Right cardiac atrium (tissue), 5 donors: ENCODE measurements at regions not wholly inside any gene's neighbourhood (a gene's known extent, or its start where the extent isn't known, plus 50 kb on each side); places are given as distances from the start of the nearest gene placed in this dataset.

ENCODE experiments used
- ATAC-seq, 2 donors: fragments of 200-7000 bp; cut with Tn5 transposase; one replicate each; pipeline versions ENCODE4 v1.8.0 to v1.9.1; 2020; ENCODE audit warnings: moderate library complexity in 2 of 2, mild to moderate bottlenecking in 1 of 2
- DNase-seq, 3 donors: peaks; one replicate each; pipeline ENCODE4 v3.0.0-alpha.2; 2020
- H3K27ac ChIP-seq: one replicate; pipeline ENCODE4 v1.5.1; 2013; ENCODE audit warnings: mild to moderate bottlenecking, low read length, control low read depth, moderate library complexity
- H3K27me3 ChIP-seq: one replicate; pipeline ENCODE4 v1.6.1; 2013; ENCODE audit not compliant: control insufficient read depth, insufficient read depth
- H3K4me1 ChIP-seq: one replicate; pipeline ENCODE4 v1.6.1; 2013; ENCODE audit warnings: low read length; ENCODE audit not compliant: control insufficient read depth, insufficient read depth
- H3K4me3 ChIP-seq: one replicate; pipeline ENCODE4 v1.5.1; 2013; ENCODE audit warnings: low read length, control low read depth
- H3K9me3 ChIP-seq: one replicate; pipeline ENCODE4 v1.6.1; 2013; ENCODE audit warnings: low read length; ENCODE audit not compliant: control insufficient read depth
- WGBS: extraction: QIAGEN DNeasy Blood & Tissue Kit; methylation state at CpG from one replicate; pipeline ENCODE4 v1.1.7; 2013; 5-methylcytosine and 5-hydroxymethylcytosine counted together
- intact Hi-C, 4 donors: fragments of 100-400 bp; cut with DNase I; formaldehyde crosslinking; loops; one replicate each; pipeline versions ENCODE4 v1.11.0 to v1.14.0; 2022 to 2023
- microRNA-seq, 2 donors: library from miRNA; unstranded; fragments of <30 nt; microRNA quantifications; one replicate each; pipeline ENCODE4 v1.2.0, GENCODE V29; 2020 to 2021
- donor health status: healthy with polysubstance abuse.
- donor health status: DM: no; HTN: yes; CAD: no.
- donor health status: DM: no; HTN: no; CAD: no.
- donor health status: DM: no; HTN: yes; CAD: no; lungs with severe emphysema.
- donor health status: DM: yes; HTN: yes; CAD: no.

GRCh38 chr12:25896981-25897380 lies 61.5 kb upstream of the RASSF8 start:
- Histone ChIP-seq H3K4me1 (no peaks in the 10 kb centered on the region), H3K9me3 (peaks cover 2% of the 10 kb centered on the region), H3K27me3 (no peaks in the 10 kb centered on the region), H3K4me3 (no peak overlapping the region), H3K27ac (no peak overlapping the region)
- intact Hi-C loops = no loop called here
- ATAC-seq (no peak), DNase-seq (no peak)
- 69% methylated on average over 2 of the region's 2 CpGs for WGBS

- intact Hi-C loops = no loop called here
- no peak overlapping the region for H3K4me3 ChIP-seq
- no peaks in the 10 kb centered on the region for H3K9me3 ChIP-seq
- no peaks in the 10 kb centered on the region for H3K4me1 ChIP-seq
- H3K27ac ChIP-seq = no peak overlapping the region
- DNase-seq (no peak), ATAC-seq (no peak)
- WGBS = 84% methylated on average over 2 of the region's 2 CpGs
- H3K27me3 ChIP-seq = no peaks in the 10 kb centered on the region
These were observed 54.8 kb upstream of the RASSF8 start for GRCh38 chr12:25903603-25904245.

- H3K27me3 ChIP-seq = no peaks in the 10 kb centered on the region
- no peaks in the 10 kb centered on the region for H3K9me3 ChIP-seq
- no peaks in the 10 kb centered on the region for H3K4me1 ChIP-seq
- intact Hi-C loops = no loop called here
- DNase-seq (no peak), ATAC-seq (no peak)
- WGBS = 92% methylated on average over 1 of the region's 1 CpG
- no peak overlapping the region for H3K4me3 ChIP-seq
- H3K27ac ChIP-seq = no peak overlapping the region
These were observed 54.0 kb upstream of the RASSF8 start for GRCh38 chr12:25904442-25904841.

- H3K4me1 ChIP-seq = no peaks in the 10 kb centered on the region
- no peak overlapping the region for H3K4me3 ChIP-seq
- no peaks in the 10 kb centered on the region for H3K27me3 ChIP-seq
- 86% methylated on average over 2 of the region's 2 CpGs for WGBS
- DNase-seq (no peak), ATAC-seq (no peak)
- intact Hi-C loops = no loop called here
- no peak overlapping the region for H3K27ac ChIP-seq
- H3K9me3 ChIP-seq = no peaks in the 10 kb centered on the region
These were observed 51.7 kb upstream of the RASSF8 start for GRCh38 chr12:25906651-25907340.

Small RNA genes lying in the stretch of these regions (microRNA-seq; reads per million reads assigned to microRNA genes)
- 0 reads per million in 2 donors for gene MIR4302
